Fibroblast of upper back skin (primary cell): ENCODE measurements at regions not wholly inside any gene's neighbourhood (a gene's known extent, or its start where the extent isn't known, plus 50 kb on each side); places are given as distances from the start of the nearest gene placed in this dataset.
A peak's percentile ranks its signal among the peaks of the same experiment; 100 is the strongest.

ENCODE experiments used
- DNase-seq: peaks from one replicate; pipeline ENCODE4 v3.0.0-alpha.2; 2013

DNA sequence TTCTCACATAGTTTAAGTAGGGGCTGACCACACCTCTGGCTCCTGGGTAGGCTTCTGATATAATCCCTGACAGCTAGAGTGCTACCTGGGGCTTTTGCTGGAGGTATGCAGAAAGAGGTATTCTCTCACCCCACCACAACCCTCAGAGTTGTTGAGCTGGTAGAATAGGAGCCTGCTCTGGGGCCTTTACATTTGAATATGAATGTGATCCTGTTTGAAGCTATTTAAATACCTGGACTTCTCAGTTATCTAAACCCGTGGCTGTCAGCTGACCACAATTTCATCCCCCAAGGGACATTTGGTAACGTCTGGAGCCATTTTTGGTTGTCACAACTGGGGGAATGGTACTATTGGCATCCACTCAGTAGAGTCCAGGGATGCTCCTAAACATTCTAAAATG lies 669.1 kb downstream of the SATB2 start:
- no peak for DNase-seq

DNA sequence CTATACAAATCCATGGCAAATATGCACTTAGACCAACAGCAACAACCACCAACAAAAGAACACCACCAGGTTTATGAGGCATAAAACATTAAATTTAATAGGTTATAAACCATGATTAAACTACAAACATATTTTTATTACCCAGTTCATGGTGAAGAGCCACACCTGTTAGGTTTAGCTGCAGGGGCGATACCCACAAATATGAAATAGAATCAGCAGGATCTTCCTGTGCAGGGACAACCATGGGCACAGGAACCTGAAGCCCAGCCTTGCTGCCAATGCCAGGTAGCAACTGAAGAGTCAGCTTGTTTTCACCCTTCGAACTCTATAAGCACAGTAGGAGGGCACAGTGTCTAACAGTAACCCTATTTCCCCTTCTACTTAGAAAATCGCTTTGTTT lies 675.0 kb downstream of the SATB2 start:
- DNase-seq = no peak

- no peak for DNase-seq
Observed at GRCh38 chr2:198776616-198777406, 680.9 kb downstream of the SATB2 start.

DNA sequence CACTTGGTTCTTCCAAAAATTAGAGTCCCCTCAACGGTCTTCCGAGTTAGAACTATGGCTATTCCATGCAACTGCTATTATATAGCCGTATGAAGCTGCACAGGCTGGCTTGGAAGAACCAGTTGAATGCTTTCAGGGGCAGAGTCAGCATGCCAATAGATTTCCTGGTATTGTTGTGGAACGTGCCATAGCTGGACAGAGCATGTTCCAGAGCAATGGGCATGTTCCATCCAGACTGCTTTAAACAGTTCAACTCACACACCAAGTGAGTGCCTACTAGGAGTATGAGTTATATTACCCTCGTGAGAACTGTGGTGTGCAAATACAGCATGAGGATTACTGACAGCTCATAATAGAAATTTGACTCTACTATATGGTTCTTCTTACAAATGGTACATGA lies 682.0 kb downstream of the SATB2 start:
- DNase-seq = no peak

DNA sequence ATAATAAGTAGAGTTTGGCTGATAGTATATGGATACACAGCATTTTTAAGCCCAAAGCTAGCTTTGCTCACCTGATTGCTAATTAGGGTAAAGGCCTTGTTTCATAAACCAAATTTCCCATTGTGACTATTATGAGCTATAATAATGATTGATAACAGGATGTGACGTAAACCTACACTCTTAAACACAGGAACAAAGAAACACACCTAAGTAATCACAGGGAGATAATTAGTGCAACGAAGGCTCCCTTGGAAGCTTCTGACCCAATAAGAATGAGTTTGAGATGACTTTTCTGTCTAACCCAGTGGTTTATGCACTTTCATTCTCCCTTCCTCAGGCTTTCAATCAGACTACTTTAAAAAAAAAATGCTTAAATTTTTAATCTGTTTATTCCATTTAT lies 683.2 kb downstream of the SATB2 start:
- no peak for DNase-seq

- DNase-seq = no peak
Observed at GRCh38 chr2:198767694-198768093, 690.0 kb downstream of the SATB2 start.

GRCh38 chr2:198763793-198764192 lies 693.9 kb downstream of the SATB2 start:
- peak; percentile 20 for DNase-seq

DNA sequence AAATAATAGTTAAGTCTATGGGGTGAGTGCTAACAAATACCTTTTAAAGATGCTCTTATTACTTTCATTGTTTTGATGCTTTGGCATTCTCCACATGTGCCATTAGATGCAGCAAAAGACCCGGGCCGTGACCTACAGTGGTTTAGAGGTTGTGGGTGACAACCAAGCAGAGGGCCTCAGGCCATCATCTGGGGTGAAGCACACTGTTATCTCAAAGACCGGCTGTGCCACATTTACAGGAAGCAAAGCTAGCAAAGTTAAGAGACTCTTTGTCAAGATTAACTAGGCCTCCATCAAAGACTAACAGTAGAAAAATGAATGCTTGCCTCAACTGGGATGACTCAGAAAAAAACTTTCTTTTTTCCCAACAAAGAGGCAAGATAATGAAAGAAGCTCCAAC lies 695.3 kb downstream of the SATB2 start:
- DNase-seq = no peak

DNA sequence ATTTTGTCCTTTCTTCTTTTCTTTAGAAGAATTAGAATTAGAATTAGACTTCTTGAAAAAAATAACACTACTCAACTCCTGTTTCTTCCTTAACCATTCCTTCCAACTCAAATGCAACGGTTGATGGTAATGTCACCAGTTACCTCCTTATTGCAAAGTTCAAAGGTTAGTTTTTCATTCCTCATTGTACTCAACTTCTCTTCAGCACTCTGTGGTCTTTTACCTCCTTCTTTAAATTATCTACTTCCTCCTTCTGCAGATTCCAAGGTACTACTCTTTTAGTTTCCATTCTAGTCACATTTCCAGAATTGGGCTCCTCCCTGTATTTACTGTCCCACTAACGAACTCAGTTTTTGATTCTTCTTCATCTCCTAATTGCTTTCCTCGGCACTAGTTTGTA lies 700.7 kb downstream of the SATB2 start:
- DNase-seq = no peak

DNA sequence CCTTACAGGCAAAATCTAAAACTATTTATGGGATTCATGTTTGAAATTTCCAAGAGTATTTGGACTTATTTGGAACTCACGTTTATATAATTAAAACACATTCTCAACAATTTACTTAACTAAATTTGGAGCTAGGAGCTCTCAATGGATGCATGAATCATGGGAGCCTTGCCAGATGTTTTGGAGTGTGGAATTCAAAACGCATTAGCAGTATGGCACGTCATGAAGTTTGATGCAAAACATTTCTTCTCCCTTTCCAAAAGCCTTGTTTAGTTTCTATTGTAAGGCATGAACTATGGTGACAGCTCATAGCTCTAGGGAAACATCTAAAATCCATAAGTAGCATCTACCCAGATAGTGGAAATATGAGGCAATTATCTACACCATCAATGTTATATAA lies 701.6 kb downstream of the SATB2 start:
- DNase-seq = peak; percentile 78

DNA sequence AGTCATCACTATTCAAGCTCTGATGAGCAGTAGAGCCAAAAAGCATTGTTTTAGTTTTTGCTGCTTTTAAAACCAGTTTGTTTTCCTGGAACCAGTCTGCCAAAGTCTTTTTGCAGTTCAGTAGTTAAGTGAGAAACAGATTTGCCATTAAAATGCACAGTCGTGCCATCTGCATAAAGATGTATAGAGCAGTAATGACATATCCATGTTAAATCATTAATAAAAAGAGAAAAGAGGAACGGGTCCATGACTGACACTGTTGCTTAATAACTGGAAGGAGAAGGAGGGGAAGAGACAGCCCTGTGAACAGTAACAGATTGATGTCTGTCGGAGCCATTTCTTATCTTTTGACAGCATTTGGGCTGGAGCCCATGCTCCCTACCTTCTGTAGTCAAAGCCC lies 704.6 kb downstream of the SATB2 start:
- DNase-seq = no peak

DNA sequence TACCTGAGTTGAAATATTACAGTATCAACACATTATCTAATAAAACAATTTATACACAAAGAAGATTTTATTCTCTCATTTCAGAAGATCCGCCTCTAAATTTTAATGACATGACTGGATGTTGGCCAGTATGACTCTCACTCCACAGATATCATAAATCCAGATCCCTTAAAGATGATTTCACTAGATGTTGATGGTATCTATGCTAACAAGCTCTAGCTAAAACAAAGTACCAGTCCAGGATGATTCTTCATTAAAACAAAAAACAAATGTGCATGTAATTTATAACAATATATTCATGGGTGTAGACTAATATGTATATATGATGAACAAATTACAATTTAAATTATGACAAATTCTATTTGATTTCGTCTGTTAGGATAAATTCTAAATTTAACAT lies 708.4 kb downstream of the SATB2 start:
- no peak for DNase-seq

DNA sequence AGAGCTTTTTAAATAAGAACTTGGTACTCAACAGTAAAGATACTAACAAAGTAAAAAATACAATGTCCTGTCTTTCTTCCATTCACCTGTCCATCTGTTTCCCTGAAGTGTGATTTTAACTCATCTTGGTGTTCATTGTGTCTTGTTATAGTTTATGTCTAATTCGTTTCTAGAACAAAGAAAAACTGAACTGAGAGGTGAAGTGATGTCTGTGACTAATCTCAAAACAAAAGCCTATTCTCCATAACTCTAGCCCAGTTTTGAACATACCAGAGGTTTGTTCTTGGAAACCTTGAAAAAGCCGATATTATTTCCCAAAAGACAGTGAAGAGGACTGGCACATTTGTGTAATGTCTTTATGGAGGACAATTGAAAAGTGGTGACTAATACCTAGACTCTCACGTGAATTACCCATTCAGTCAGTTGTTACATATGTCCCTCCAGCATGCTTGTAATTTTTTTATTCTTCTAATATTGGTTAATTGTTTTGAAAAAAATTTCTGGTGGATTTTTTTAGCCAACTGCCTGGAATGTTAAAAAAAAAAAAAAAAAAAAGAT lies 725.8 kb downstream of the SATB2 start:
- peak; percentile 18 for DNase-seq

DNA sequence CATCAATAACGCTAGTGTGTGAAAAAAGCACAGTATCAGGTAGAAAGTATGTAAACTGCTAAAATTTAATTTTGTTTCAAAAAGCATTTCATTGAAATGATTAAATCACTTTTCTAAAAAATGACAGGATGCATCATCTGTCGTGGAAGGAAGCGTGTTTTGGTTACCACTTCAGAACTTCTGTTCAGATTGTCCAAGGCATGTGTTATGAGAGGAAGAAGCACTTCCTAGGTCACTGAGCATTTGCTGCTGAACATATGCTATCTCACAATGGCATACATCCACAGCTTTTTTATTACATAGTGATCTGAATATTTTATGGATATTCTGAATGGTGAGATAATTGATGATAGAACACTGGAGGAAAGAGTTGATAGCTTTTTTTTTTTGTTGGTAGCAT lies 737.5 kb downstream of the SATB2 start:
- DNase-seq = no peak

GRCh38 chr2:198717451-198717850 lies 740.3 kb downstream of the SATB2 start:
- DNase-seq = no peak

GRCh38 chr2:198715302-198715835 lies 742.4 kb downstream of the SATB2 start:
- DNase-seq = no peak

DNA sequence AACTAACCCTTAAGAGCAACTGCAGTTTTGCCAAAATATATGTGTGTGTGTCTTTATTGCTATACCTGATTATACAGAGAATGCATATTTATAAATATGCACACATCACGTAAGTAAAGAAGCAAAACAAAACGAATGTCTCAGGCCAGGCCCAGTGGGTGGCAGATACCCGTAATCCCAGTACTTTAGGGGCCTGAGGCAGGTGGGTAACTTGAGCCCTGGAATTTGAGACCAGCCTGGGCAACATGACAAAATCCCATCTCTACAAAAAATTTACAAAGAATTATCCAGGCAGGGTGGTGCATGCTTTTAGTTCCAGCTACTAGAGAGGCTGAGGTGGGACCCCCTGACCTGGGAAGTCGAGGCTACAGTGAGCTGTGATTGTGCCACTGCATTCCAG lies 745.3 kb downstream of the SATB2 start:
- no peak for DNase-seq

DNA sequence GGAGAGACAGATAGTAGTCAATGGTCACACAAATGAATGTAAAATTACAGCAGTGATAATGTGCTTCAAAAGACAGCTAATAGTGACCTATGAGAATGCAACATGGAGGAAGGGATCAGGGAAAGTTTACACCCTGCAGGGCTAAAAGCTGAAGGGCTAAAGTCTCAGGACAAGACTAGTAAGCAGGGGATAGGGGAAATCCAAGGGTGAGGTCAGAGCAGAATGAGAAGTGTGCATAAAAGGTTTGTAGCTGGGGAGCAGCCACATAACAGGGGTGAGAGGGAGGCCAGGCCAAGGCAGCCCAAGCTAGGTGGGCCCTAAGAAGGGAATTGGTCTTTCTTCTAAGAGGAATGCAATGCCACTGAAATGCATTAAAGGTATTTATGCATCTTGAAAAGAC lies 746.3 kb downstream of the SATB2 start:
- DNase-seq = no peak

DNA sequence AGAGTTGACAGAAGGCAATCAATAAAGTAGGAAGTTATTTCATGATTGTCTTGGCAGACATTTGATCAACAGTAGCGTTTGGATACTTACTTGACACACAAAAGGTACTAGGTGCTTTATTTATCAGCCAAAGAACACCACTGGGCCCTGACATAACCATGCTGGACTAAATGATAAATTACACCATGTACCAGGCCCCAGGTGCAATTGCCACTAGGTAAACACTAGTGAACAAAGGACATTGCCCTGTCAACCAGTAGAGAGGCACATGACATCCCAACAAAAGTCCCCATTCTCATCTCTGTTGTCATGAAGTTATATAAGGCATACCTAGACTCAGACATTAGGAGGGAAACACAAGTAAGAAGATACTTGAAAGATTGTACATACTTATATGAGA lies 747.2 kb downstream of the SATB2 start:
- no peak for DNase-seq

GRCh38 chr2:198706476-198707082 lies 751.2 kb downstream of the SATB2 start:
- peak; percentile 66 for DNase-seq

DNA sequence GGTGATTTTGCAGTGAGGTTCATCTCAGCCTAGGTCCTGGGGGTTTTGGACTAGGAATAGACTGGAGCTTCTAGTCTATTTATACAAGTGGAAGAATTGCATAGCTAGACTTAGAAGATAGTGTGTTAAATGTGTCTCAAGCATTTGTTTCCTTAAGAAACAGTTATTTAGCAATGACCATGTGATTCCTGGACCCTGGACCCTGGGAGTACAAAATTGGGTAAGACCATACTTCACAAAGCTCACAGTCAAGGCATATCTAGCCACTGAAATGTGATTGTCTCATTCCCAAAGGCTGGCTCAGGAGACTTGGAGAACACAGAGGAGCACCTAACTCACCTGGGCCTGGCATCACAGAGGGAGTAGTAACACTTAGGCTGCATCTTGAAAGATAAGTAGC lies 754.5 kb downstream of the SATB2 start:
- no peak for DNase-seq

DNA sequence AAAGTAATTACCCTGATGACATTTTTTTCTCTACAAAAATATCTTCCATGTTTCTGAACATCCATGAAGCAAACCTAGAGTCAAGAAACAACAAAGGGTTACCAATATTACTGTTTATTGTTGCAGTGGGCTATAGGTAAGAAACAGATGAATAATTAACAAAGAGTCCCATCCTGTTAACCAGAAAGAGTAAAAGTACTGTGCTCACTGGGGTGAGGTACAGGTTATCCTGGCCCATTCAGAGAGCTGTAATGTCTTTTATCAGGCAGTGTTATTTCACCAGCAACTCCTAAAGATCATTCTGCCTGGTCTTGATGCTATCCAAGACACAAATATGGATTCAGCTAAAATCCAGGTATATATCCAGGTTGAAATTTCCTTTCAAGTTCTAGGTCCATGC lies 754.9 kb downstream of the SATB2 start:
- no peak for DNase-seq

DNA sequence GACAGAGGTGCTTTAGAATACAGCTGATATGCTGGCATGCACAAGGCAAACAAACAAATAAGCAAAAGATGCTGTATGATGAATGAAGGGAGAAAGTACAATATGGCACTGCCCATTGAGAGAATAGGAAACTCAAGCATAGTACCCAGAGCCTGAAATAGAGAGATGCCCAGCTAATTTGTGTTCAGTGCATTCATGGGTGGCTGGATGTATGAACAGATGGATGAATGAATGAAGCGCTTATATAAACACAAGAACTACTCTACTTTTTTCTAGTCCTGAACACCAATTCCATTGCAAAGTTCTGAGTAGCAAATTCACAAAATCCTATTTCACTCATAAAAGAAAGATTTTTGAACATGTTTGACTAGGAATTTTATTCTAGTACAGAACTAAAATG lies 756.3 kb downstream of the SATB2 start:
- DNase-seq = no peak

GRCh38 chr2:198700319-198700718 lies 757.4 kb downstream of the SATB2 start:
- DNase-seq = no peak
